ENCODE measurements at regions not wholly inside any gene's neighbourhood (a gene's known extent, or its start where the extent isn't known, plus 50 kb on each side); places are given as distances from the start of the nearest gene placed in this dataset.

GRCh38 chr10:26621889-26622711 lies 75.4 kb upstream of the PDSS1 start:
- TF ChIP-seq CTCF (IDR thresholded peaks at IDR 0.05) (no peak), POLR2A (IDR thresholded peaks at IDR 0.05) (no peak)
